ENCODE measurements at regions not wholly inside any gene's neighbourhood (a gene's known extent, or its start where the extent isn't known, plus 50 kb on each side); places are given as distances from the start of the nearest gene placed in this dataset.

DNA sequence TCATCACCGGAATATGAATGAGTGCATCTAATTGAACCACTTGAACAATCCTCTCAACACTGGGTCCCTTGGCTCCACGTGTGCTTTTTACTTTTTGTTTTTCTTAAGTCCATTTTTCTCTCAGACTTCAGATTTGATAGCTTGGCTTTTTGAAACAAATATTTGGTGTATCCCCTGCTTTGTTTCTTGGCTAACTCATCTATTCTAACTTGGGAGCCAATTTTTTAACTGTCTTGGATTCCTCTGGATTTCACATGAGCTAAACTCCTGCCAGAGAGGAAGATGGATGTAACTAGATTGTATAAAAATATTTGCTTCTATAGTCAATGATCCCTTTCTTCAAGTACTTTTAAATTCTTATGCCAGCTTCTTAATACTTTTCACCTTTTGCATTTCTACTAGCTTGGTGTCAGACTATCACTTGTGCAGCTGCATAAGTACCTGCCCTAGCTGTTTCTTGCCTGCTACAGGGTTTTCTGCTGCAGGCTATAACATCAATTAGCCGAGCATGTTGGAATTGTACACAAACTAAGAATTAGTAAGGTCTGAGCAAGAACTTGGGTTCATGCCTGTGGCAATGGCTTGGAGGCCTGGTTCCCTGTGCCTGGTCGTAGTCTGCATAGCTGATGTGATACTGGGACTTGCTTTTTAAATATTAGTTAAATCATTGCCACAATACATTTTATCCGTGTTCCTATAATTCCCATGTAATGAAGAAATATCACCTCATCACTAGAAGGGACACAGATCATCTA is 281.5 kb downstream of the EN1 start:
- no peaks in the 10 kb centered on the region for H4K20me1 ChIP-seq (ENCODE audit: control insufficient read depth, insufficient read depth, low read depth, low read length)
- H3K27me3 ChIP-seq (ENCODE audit: control insufficient read depth, low read length): no peaks in the 10 kb centered on the region
- H3K27ac ChIP-seq (ENCODE audit: low read depth, low read length): no peak overlapping the region
- H3K9me3 ChIP-seq (ENCODE audit: control insufficient read depth, insufficient read depth, low read length): no peaks in the 10 kb centered on the region
- no peaks in the 10 kb centered on the region for H3K79me2 ChIP-seq (ENCODE audit: control insufficient read depth, low read length)
- no peaks in the 10 kb centered on the region for H3K36me3 ChIP-seq (ENCODE audit: control insufficient read depth, low read length)
- H3K4me1 ChIP-seq (ENCODE audit: control insufficient read depth, low read length): no peaks in the 10 kb centered on the region
- H3K4me3 ChIP-seq (ENCODE audit: low read length): no peak overlapping the region
- no peak overlapping the region for H3K4me2 ChIP-seq (ENCODE audit: low read length)
- H3K9me2 ChIP-seq (replicated peaks; ENCODE audit: control insufficient read depth, low read length): no peaks in the 10 kb centered on the region
- TF ChIP-seq EZH2phosphoT487 (IDR thresholded peaks at IDR 0.05; ENCODE audit: borderline replicate concordance, low read length) (no peak), CTCF (IDR thresholded peaks at IDR 0.05; ENCODE audit: low read depth, low read length, poor library complexity, severe bottlenecking) (no peak)
- no peaks in the 10 kb centered on the region for H3F3A ChIP-seq (ENCODE audit: control insufficient read depth, insufficient read depth)

- H3K27me3 ChIP-seq (ENCODE audit: control insufficient read depth, low read length): no peaks in the 10 kb centered on the region
- H3K27ac ChIP-seq (ENCODE audit: low read depth, low read length): no peak overlapping the region
- H3K36me3 ChIP-seq (ENCODE audit: control insufficient read depth, low read length): no peaks in the 10 kb centered on the region
- no peaks in the 10 kb centered on the region for H3F3A ChIP-seq (ENCODE audit: control insufficient read depth, insufficient read depth)
- no peak overlapping the region for H3K4me2 ChIP-seq (ENCODE audit: low read length)
- no peaks in the 10 kb centered on the region for H3K9me3 ChIP-seq (ENCODE audit: control insufficient read depth, insufficient read depth, low read length)
- no peak overlapping the region for H3K4me3 ChIP-seq (ENCODE audit: low read length)
- H3K4me1 ChIP-seq (ENCODE audit: control insufficient read depth, low read length): no peaks in the 10 kb centered on the region
- no peaks in the 10 kb centered on the region for H3K9me2 ChIP-seq (replicated peaks; ENCODE audit: control insufficient read depth, low read length)
- H3K79me2 ChIP-seq (ENCODE audit: control insufficient read depth, low read length): no peaks in the 10 kb centered on the region
- TF ChIP-seq EZH2phosphoT487 (IDR thresholded peaks at IDR 0.05; ENCODE audit: borderline replicate concordance, low read length) (no peak), CTCF (IDR thresholded peaks at IDR 0.05; ENCODE audit: low read depth, low read length, poor library complexity, severe bottlenecking) (no peak)
- no peaks in the 10 kb centered on the region for H4K20me1 ChIP-seq (ENCODE audit: control insufficient read depth, insufficient read depth, low read depth, low read length)
These were observed 282.1 kb downstream of the EN1 start for GRCh38 chr2:118565301-118565700.

DNA sequence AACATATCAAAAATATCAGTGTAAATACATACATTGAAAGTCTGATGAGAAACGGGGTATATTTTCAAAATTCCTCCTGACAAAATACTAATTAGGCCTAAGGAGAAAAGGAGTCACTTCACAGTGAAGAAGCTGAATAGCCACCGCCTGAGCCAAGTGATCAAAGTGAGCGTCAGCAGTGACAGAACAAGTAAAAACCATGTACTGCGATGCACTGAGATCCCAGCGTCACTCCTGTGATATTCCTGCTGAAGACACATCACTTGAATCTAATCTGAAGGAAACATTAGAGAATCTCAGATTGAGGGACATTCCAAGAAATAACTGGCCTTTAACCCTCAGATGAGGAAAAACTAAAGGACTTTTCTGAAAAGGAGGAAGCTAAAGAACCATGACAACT is 285.3 kb downstream of the EN1 start:
- Histone ChIP-seq H3K4me1 (ENCODE audit: control insufficient read depth, low read length) (no peaks in the 10 kb centered on the region), H3K4me3 (ENCODE audit: low read length) (no peak overlapping the region), H3K36me3 (ENCODE audit: control insufficient read depth, low read length) (no peaks in the 10 kb centered on the region), H3K27me3 (ENCODE audit: control insufficient read depth, low read length) (no peaks in the 10 kb centered on the region), H3F3A (ENCODE audit: control insufficient read depth, insufficient read depth) (no peaks in the 10 kb centered on the region), H3K79me2 (ENCODE audit: control insufficient read depth, low read length) (no peaks in the 10 kb centered on the region), H4K20me1 (ENCODE audit: control insufficient read depth, insufficient read depth, low read depth, low read length) (no peaks in the 10 kb centered on the region), H3K27ac (ENCODE audit: low read depth, low read length) (no peak overlapping the region), H3K9me2 (replicated peaks; ENCODE audit: control insufficient read depth, low read length) (no peaks in the 10 kb centered on the region), H3K4me2 (ENCODE audit: low read length) (no peak overlapping the region), H3K9me3 (ENCODE audit: control insufficient read depth, insufficient read depth, low read length) (no peaks in the 10 kb centered on the region)
- TF ChIP-seq CTCF (IDR thresholded peaks at IDR 0.05; ENCODE audit: low read depth, low read length, poor library complexity, severe bottlenecking): no peak
- no peak for TF ChIP-seq EZH2phosphoT487 (IDR thresholded peaks at IDR 0.05; ENCODE audit: borderline replicate concordance, low read length)

All from DOHH2 (cell line).